ENCODE measurements at regions not wholly inside any gene's neighbourhood (a gene's known extent, or its start where the extent isn't known, plus 50 kb on each side); places are given as distances from the start of the nearest gene placed in this dataset.
"Not testable (repeated sequence)": the region's sequence is repeated elsewhere in the genome, so short reads cannot be mapped to it uniquely, and the experiment has no call there.

DNA sequence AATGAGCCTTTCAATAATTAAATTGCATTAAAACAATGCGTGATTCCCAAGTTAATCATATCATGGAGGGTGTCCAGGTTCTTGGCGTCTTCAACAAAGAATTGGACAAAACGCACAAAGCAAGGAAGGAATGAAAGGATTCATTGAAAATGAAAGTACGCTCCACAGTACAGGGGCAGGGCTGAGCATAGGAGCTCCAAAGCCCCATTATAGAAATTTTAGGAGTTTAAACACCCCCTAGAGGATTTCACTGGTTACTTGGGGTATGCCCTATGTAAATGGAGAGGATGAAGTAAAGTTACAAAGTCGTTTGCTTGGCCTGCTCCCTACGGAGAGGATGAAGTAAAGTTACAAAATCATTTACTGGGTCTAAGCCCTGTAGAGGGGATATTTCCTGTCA lies 1910.4 kb downstream of the C4orf33 start (continued):
- TF ChIP-seq ATF3 (IDR thresholded peaks at IDR 0.05): no peak

- DNase-seq (ENCODE audit: low spot score); H3K9me3 ChIP-seq (ENCODE audit: control insufficient read depth in 4 of 4, low read length in 3 of 4); H3K27ac ChIP-seq (ENCODE audit: low read depth in 1 of 2, low read length in 2 of 2); H3K27me3 ChIP-seq (ENCODE audit: control insufficient read depth in 4 of 4, insufficient read depth in 4 of 4, low read length in 3 of 4); H3K36me3 ChIP-seq (ENCODE audit: control insufficient read depth in 4 of 4, insufficient read depth in 3 of 4, low read depth in 1 of 4, low read length in 3 of 4); H3K9ac ChIP-seq (ENCODE audit: low read depth in 1 of 2, low read length in 2 of 2); H3K4me3 ChIP-seq (ENCODE audit: low read depth in 1 of 3, low read length in 3 of 3); H3K4me1 ChIP-seq (ENCODE audit: control insufficient read depth in 4 of 4, insufficient read depth in 4 of 4, low read length in 3 of 4): not testable (repeated sequence)
- 76% methylated on average over 4 of the region's 4 CpGs for WGBS
Measured at GRCh38 chr4:131011961-131012360, 1916.0 kb downstream of the C4orf33 start.

- Histone ChIP-seq H3K4me1 (ENCODE audit: control insufficient read depth in 4 of 4, insufficient read depth in 4 of 4, low read length in 3 of 4) (no peaks in the 10 kb centered on the region), H3K4me3 (ENCODE audit: low read depth in 1 of 3, low read length in 3 of 3) (no peak overlapping the region), H3K27me3 (ENCODE audit: control insufficient read depth in 4 of 4, insufficient read depth in 4 of 4, low read length in 3 of 4) (no peaks in the 10 kb centered on the region), H3K36me3 (ENCODE audit: control insufficient read depth in 4 of 4, insufficient read depth in 3 of 4, low read depth in 1 of 4, low read length in 3 of 4) (no peaks in the 10 kb centered on the region), H3K9ac (ENCODE audit: low read depth in 1 of 2, low read length in 2 of 2) (no peak overlapping the region), H3K9me3 (ENCODE audit: control insufficient read depth in 4 of 4, low read length in 3 of 4) (no peaks in the 10 kb centered on the region), H3K27ac (ENCODE audit: low read depth in 1 of 2, low read length in 2 of 2) (no peak overlapping the region)
- DNase-seq (ENCODE audit: low spot score): no peak
- WGBS: 64% methylated on average over 1 of the region's 1 CpG
- TF ChIP-seq GABPA (IDR thresholded peaks at IDR 0.05 in 1 of 2, conservative IDR thresholded peaks at IDR 0.05 in 1 of 2) (no peak), EGR1 (IDR thresholded peaks at IDR 0.05; ENCODE audit: low read depth in 2 of 2) (no peak), RXRA (IDR thresholded peaks at IDR 0.05) (no peak), SP1 (IDR thresholded peaks at IDR 0.05) (no peak), FOXA1 (IDR thresholded peaks at IDR 0.05) (no peak), HNF4A (conservative IDR thresholded peaks at IDR 0.05) (no peak), JUND (IDR thresholded peaks at IDR 0.05) (no peak), HNF4G (IDR thresholded peaks at IDR 0.05) (no peak), RAD21 (IDR thresholded peaks at IDR 0.05) (no peak), TAF1 (conservative IDR thresholded peaks at IDR 0.05) (no peak), NR2F2 (IDR thresholded peaks at IDR 0.05) (no peak), FOXA2 (IDR thresholded peaks at IDR 0.05) (no peak), ZBTB33 (IDR thresholded peaks at IDR 0.05) (no peak), YY1 (IDR thresholded peaks at IDR 0.05) (no peak), ATF3 (IDR thresholded peaks at IDR 0.05) (no peak)
- TF ChIP-seq, protein P1, sequence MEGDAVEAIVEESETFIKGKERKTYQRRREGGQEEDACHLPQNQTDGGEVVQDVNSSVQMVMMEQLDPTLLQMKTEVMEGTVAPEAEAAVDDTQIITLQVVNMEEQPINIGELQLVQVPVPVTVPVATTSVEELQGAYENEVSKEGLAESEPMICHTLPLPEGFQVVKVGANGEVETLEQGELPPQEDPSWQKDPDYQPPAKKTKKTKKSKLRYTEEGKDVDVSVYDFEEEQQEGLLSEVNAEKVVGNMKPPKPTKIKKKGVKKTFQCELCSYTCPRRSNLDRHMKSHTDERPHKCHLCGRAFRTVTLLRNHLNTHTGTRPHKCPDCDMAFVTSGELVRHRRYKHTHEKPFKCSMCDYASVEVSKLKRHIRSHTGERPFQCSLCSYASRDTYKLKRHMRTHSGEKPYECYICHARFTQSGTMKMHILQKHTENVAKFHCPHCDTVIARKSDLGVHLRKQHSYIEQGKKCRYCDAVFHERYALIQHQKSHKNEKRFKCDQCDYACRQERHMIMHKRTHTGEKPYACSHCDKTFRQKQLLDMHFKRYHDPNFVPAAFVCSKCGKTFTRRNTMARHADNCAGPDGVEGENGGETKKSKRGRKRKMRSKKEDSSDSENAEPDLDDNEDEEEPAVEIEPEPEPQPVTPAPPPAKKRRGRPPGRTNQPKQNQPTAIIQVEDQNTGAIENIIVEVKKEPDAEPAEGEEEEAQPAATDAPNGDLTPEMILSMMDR (IDR thresholded peaks at IDR 0.05; ENCODE audit: low read depth, low read length, missing input control): no peak
- TF ChIP-seq, protein P2, sequence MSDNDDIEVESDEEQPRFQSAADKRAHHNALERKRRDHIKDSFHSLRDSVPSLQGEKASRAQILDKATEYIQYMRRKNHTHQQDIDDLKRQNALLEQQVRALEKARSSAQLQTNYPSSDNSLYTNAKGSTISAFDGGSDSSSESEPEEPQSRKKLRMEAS (IDR thresholded peaks at IDR 0.05): no peak
- TF ChIP-seq, protein P3, sequence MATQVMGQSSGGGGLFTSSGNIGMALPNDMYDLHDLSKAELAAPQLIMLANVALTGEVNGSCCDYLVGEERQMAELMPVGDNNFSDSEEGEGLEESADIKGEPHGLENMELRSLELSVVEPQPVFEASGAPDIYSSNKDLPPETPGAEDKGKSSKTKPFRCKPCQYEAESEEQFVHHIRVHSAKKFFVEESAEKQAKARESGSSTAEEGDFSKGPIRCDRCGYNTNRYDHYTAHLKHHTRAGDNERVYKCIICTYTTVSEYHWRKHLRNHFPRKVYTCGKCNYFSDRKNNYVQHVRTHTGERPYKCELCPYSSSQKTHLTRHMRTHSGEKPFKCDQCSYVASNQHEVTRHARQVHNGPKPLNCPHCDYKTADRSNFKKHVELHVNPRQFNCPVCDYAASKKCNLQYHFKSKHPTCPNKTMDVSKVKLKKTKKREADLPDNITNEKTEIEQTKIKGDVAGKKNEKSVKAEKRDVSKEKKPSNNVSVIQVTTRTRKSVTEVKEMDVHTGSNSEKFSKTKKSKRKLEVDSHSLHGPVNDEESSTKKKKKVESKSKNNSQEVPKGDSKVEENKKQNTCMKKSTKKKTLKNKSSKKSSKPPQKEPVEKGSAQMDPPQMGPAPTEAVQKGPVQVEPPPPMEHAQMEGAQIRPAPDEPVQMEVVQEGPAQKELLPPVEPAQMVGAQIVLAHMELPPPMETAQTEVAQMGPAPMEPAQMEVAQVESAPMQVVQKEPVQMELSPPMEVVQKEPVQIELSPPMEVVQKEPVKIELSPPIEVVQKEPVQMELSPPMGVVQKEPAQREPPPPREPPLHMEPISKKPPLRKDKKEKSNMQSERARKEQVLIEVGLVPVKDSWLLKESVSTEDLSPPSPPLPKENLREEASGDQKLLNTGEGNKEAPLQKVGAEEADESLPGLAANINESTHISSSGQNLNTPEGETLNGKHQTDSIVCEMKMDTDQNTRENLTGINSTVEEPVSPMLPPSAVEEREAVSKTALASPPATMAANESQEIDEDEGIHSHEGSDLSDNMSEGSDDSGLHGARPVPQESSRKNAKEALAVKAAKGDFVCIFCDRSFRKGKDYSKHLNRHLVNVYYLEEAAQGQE (IDR thresholded peaks at IDR 0.05): no peak
Measured at GRCh38 chr4:131013226-131013625, 1917.3 kb downstream of the C4orf33 start.
